ENCODE measurements at regions not wholly inside any gene's neighbourhood (a gene's known extent, or its start where the extent isn't known, plus 50 kb on each side); places are given as distances from the start of the nearest gene placed in this dataset.

GRCh38 chr1:226800763-226801380 lies 61.8 kb upstream of the ITPKB start:
- Histone ChIP-seq H2AK9ac (replicated peaks; ENCODE audit: low read depth, low read length, poor library complexity) (no peak overlapping the region), H3K9me1 (ENCODE audit: insufficient read depth, low read length) (0 out of 2 replicates have a peak, but pooled peaks cover 3% of the 10 kb centered on the region), H2BK15ac (ENCODE audit: low read depth, low read length) (no peak overlapping the region), H3K36me3 (ENCODE audit: control insufficient read depth, insufficient read depth, low read length) (no peaks in the 10 kb centered on the region), H2BK5ac (ENCODE audit: low read depth, low read length, poor library complexity, severe bottlenecking) (no peak overlapping the region), H3K23ac (ENCODE audit: low read depth, low read length) (no peak overlapping the region), H4K5ac (ENCODE audit: low read depth, low read length) (no peak overlapping the region), H3K4me2 (ENCODE audit: low read depth, low read length) (no peak overlapping the region), H3K27me3 (ENCODE audit: control insufficient read depth, insufficient read depth, low read length) (peaks cover 14% of the 10 kb centered on the region), H3K14ac (replicated peaks; ENCODE audit: low read depth, low read length) (no peak overlapping the region), H3K4me1 (ENCODE audit: control insufficient read depth, insufficient read depth, low read length) (no peaks in the 10 kb centered on the region), H2AK5ac (ENCODE audit: low read depth, low read length) (no peak overlapping the region), H2AFZ (replicated peaks; ENCODE audit: low read length, poor library complexity) (no peak overlapping the region), H3K4me3 (ENCODE audit: insufficient read depth, low read depth, low read length) (no peak overlapping the region), H3K9me3 (ENCODE audit: control insufficient read depth, insufficient read depth, low read length) (no peaks in the 10 kb centered on the region), H3K18ac (ENCODE audit: low read depth, low read length) (no peak overlapping the region), H3K27ac (ENCODE audit: insufficient read depth, low read length) (no peak overlapping the region), H4K20me1 (ENCODE audit: insufficient read depth, low read length) (no peaks in the 10 kb centered on the region), H3K56ac (ENCODE audit: extremely low read depth, insufficient read depth, low read length) (no peak overlapping the region), H2BK20ac (ENCODE audit: low read depth, low read length) (no peak overlapping the region), H3K79me1 (ENCODE audit: low read depth in 1 of 2, low read length in 2 of 2) (no peaks in the 10 kb centered on the region), H4K8ac (ENCODE audit: low read depth in 2 of 2, low read length in 2 of 2) (no peak overlapping the region), H3K9ac (ENCODE audit: low read depth, low read length) (no peak overlapping the region), H4K91ac (ENCODE audit: insufficient read depth, low read depth, low read length) (no peak overlapping the region), H2BK120ac (ENCODE audit: low read depth, low read length) (no peak overlapping the region), H3K4ac (ENCODE audit: low read depth, low read length) (no peak overlapping the region)
- no peak for TF ChIP-seq POLR2A (IDR thresholded peaks at IDR 0.05; ENCODE audit: low read depth, low read length)
- no peak for TF ChIP-seq RFX5 (IDR thresholded peaks at IDR 0.05; ENCODE audit: low read depth, low read length)
- TF ChIP-seq MXI1 (IDR thresholded peaks at IDR 0.05; ENCODE audit: borderline replicate concordance, low read depth, low read length): no peak
- WGBS, 2 experiments (ENCODE audit: extremely low coverage in 2 of 2, insufficient read length in 1 of 2): no CpG with 5 or more reads among the region's 2 CpGs
- intact Hi-C loops (cut with micrococcal nuclease): no loop called here
- ATAC-seq (ENCODE audit: low read depth) (no peak), DNase-seq (no peak)
- in situ Hi-C loops (cut with MboI; ENCODE audit: low sequenced_read_pairs): no loop called here
- CTCF ChIA-PET: no interaction called here
- POLR2A ChIA-PET (ENCODE audit: unreplicated experiment): no interaction called here
- BruUV-seq (replicated peaks): no TSS peak
- dilution Hi-C loops (cut with HindIII; ENCODE audit: low sequenced_read_pairs, unreplicated experiment): no loop called here

Measured in IMR-90 (cell line).